Mesendoderm (in vitro differentiated cells): ENCODE measurements at regions not wholly inside any gene's neighbourhood (a gene's known extent, or its start where the extent isn't known, plus 50 kb on each side); places are given as distances from the start of the nearest gene placed in this dataset.

Experiments used
- DNase-seq: peaks from one replicate; pipeline ENCODE4 v3.0.0; 2013
- H2AK5ac ChIP-seq: 2 replicates; pipeline ENCODE4 v1.6.1; 2013; ENCODE audit warnings: low read length, inconsistent platforms
- H2BK120ac ChIP-seq: 2 replicates; pipeline ENCODE4 v1.6.1; 2013; ENCODE audit warnings: low read depth, mild to moderate bottlenecking, low read length, moderate library complexity, mixed read lengths
- H2BK15ac ChIP-seq: replicated peaks from 2 replicates; pipeline ENCODE4 v1.6.1; 2013; ENCODE audit warnings: low read depth, mild to moderate bottlenecking, moderate library complexity
- H2BK5ac ChIP-seq: 2 replicates; pipeline ENCODE4 v1.6.1; 2013; ENCODE audit warnings: low read length, inconsistent platforms
- H3K18ac ChIP-seq: 2 replicates; pipeline ENCODE4 v1.6.1; 2013; ENCODE audit warnings: mild to moderate bottlenecking, low read length, mixed read lengths
- H3K23ac ChIP-seq: one replicate; pipeline ENCODE4 v1.6.1; 2013; ENCODE audit warnings: low read length
- H3K27ac ChIP-seq: 2 replicates; pipeline ENCODE4 v1.5.1; 2013; ENCODE audit warnings: low read depth, mild to moderate bottlenecking, inconsistent platforms, low read length, moderate library complexity
- H3K27me3 ChIP-seq: 2 replicates; pipeline ENCODE4 v1.6.1; 2013; ENCODE audit warnings: low read length, control low read depth, mild to moderate bottlenecking, inconsistent platforms; ENCODE audit not compliant: insufficient read depth, poor library complexity
- H3K36me3 ChIP-seq: 2 replicates; pipeline ENCODE4 v1.6.1; 2013; ENCODE audit warnings: low read length, inconsistent platforms; ENCODE audit not compliant: control insufficient read depth, insufficient read depth
- H3K4ac ChIP-seq: one replicate; pipeline ENCODE4 v1.6.1; 2013; ENCODE audit warnings: low read depth, mild to moderate bottlenecking, low read length, moderate library complexity
- H3K4me1 ChIP-seq: 2 replicates; pipeline ENCODE4 v1.6.1; 2013; ENCODE audit warnings: low read depth, low read length, inconsistent platforms; ENCODE audit not compliant: control insufficient read depth
- H3K4me2 ChIP-seq: 2 replicates; pipeline ENCODE4 v1.6.1; 2013; ENCODE audit warnings: low read length
- H3K4me3 ChIP-seq: 2 replicates; pipeline ENCODE4 v1.5.1; 2013; ENCODE audit warnings: mild to moderate bottlenecking, low read length
- H3K56ac ChIP-seq: one replicate; pipeline ENCODE4 v1.6.1; 2013; ENCODE audit warnings: low read length
- H3K79me1 ChIP-seq: 2 replicates; pipeline ENCODE4 v1.6.1; 2013; ENCODE audit warnings: low read length, inconsistent platforms
- H3K79me2 ChIP-seq: 2 replicates; pipeline ENCODE4 v1.6.1; 2013; ENCODE audit warnings: mild to moderate bottlenecking, low read length; ENCODE audit not compliant: control insufficient read depth, insufficient read depth
- H3K9ac ChIP-seq: 2 replicates; pipeline ENCODE4 v1.6.1; 2013; ENCODE audit warnings: low read length, inconsistent platforms
- H4K5ac ChIP-seq: one replicate; pipeline ENCODE4 v1.6.1; 2013; ENCODE audit warnings: low read length
- H4K8ac ChIP-seq: one replicate; pipeline ENCODE4 v1.6.1; 2013; ENCODE audit warnings: low read depth, mild to moderate bottlenecking, control low read depth, low read length, moderate library complexity
- WGBS: extraction: QIAGEN DNeasy Blood & Tissue Kit; methylation state at CpG from one replicate; pipeline ENCODE4 v1.1.7; 2013; ENCODE audit warnings: low lambda C conversion rate, missing lambda C conversion rate; ENCODE audit not compliant: insufficient coverage; ENCODE audit errors: extremely low coverage; 5-methylcytosine and 5-hydroxymethylcytosine counted together

GRCh38 chr14:61885203-61885961, 123.2 kb downstream of the SNAPC1 start:
- Histone ChIP-seq H2BK5ac (no peak overlapping the region), H2BK120ac (no peak overlapping the region), H3K4me1 (no peaks in the 10 kb centered on the region), H3K36me3 (no peaks in the 10 kb centered on the region), H3K4ac (no peak overlapping the region), H3K4me2 (no peak overlapping the region), H3K79me1 (no peaks in the 10 kb centered on the region), H3K18ac (no peak overlapping the region), H3K56ac (no peak overlapping the region), H2BK15ac (no peak overlapping the region), H4K5ac (no peak overlapping the region), H3K23ac (no peak overlapping the region), H2AK5ac (no peak overlapping the region), H3K27ac (no peak overlapping the region), H3K9ac (no peak overlapping the region), H3K79me2 (no peaks in the 10 kb centered on the region), H3K27me3 (no peaks in the 10 kb centered on the region), H3K4me3 (no peak overlapping the region), H4K8ac (no peak overlapping the region)
- WGBS: no CpG with 5 or more reads among the region's 2 CpGs
- no peak for DNase-seq

DNA sequence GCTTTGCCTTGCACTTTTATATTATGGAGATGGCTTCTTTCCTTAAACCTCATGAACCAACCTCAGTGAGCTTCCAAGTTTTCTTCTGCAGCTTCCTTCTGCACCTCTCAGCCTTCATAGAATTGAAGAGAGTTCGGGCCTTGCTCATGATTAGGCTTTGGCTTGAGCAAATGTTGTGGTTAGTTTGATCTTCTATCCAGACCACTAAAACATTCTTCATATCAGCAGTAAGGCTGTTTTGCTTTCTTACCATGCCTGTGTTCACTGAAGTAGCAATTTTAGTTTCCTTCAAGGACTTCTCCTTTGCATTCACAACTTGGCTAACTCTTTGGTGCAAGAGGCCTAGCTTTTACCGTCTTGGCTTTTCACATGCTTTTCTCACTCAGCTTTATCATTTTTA, 125.4 kb downstream of the SNAPC1 start:
- Histone ChIP-seq H2BK15ac (no peak overlapping the region), H2AK5ac (no peak overlapping the region), H4K5ac (no peak overlapping the region), H3K4ac (no peak overlapping the region), H3K4me1 (no peaks in the 10 kb centered on the region), H2BK120ac (no peak overlapping the region), H3K18ac (no peak overlapping the region), H3K4me2 (no peak overlapping the region), H2BK5ac (no peak overlapping the region), H3K9ac (no peak overlapping the region), H3K27ac (no peak overlapping the region), H3K27me3 (no peaks in the 10 kb centered on the region), H4K8ac (no peak overlapping the region), H3K23ac (no peak overlapping the region), H3K36me3 (no peaks in the 10 kb centered on the region), H3K4me3 (no peak overlapping the region), H3K56ac (no peak overlapping the region), H3K79me2 (no peaks in the 10 kb centered on the region), H3K79me1 (no peaks in the 10 kb centered on the region)
- WGBS: no CpG with 5 or more reads among the region's 2 CpGs
- no peak for DNase-seq

GRCh38 chr14:61889914-61890351, 127.7 kb downstream of the SNAPC1 start:
- no peak overlapping the region for H4K8ac ChIP-seq
- H3K4me1 ChIP-seq: no peaks in the 10 kb centered on the region
- H3K4me3 ChIP-seq: no peak overlapping the region
- H3K79me1 ChIP-seq: no peaks in the 10 kb centered on the region
- no peak overlapping the region for H3K56ac ChIP-seq
- no peaks in the 10 kb centered on the region for H3K36me3 ChIP-seq
- H3K27ac ChIP-seq: no peak overlapping the region
- H3K4me2 ChIP-seq: no peak overlapping the region
- WGBS: no CpG with 5 or more reads among the region's 4 CpGs
- H2BK120ac ChIP-seq: no peak overlapping the region
- no peaks in the 10 kb centered on the region for H3K79me2 ChIP-seq
- H4K5ac ChIP-seq: no peak overlapping the region
- H3K4ac ChIP-seq: no peak overlapping the region
- H3K9ac ChIP-seq: no peak overlapping the region
- no peak overlapping the region for H2AK5ac ChIP-seq
- H3K23ac ChIP-seq: no peak overlapping the region
- H2BK15ac ChIP-seq: no peak overlapping the region
- H2BK5ac ChIP-seq: no peak overlapping the region
- H3K18ac ChIP-seq: no peak overlapping the region
- DNase-seq: no peak
- no peaks in the 10 kb centered on the region for H3K27me3 ChIP-seq

GRCh38 chr14:61891170-61891569, 128.9 kb downstream of the SNAPC1 start:
- H3K9ac ChIP-seq: no peak overlapping the region

GRCh38 chr14:61891810-61892209, 129.6 kb downstream of the SNAPC1 start:
- Histone ChIP-seq H3K9ac (no peak overlapping the region), H3K23ac (no peak overlapping the region), H3K4me2 (no peak overlapping the region), H3K79me1 (no peaks in the 10 kb centered on the region), H2BK15ac (no peak overlapping the region), H3K18ac (no peak overlapping the region), H2BK120ac (no peak overlapping the region), H3K56ac (peak overlapping the region; percentile 17), H4K8ac (no peak overlapping the region), H2BK5ac (no peak overlapping the region), H3K4me3 (no peak overlapping the region), H3K4ac (no peak overlapping the region), H4K5ac (no peak overlapping the region), H3K27me3 (no peaks in the 10 kb centered on the region), H2AK5ac (no peak overlapping the region), H3K79me2 (no peaks in the 10 kb centered on the region), H3K4me1 (no peaks in the 10 kb centered on the region), H3K36me3 (no peaks in the 10 kb centered on the region), H3K27ac (no peak overlapping the region)
- 72% methylated on average over 3 of the region's 4 CpGs for WGBS
- no peak for DNase-seq

More at GRCh38 chr14:61891170-61891569, 128.9 kb downstream of the SNAPC1 start:
- H3K79me1 ChIP-seq: no peaks in the 10 kb centered on the region
- H4K8ac ChIP-seq: no peak overlapping the region
- H3K4me3 ChIP-seq: no peak overlapping the region
- no peak overlapping the region for H2BK120ac ChIP-seq
- no peak overlapping the region for H3K23ac ChIP-seq
- no peak overlapping the region for H3K27ac ChIP-seq
- WGBS: no CpG with 5 or more reads among the region's 5 CpGs
- no peak overlapping the region for H4K5ac ChIP-seq
- no peak overlapping the region for H3K4me2 ChIP-seq
- no peak overlapping the region for H2BK15ac ChIP-seq
- H3K27me3 ChIP-seq: no peaks in the 10 kb centered on the region
- no peak overlapping the region for H2AK5ac ChIP-seq
- H3K36me3 ChIP-seq: no peaks in the 10 kb centered on the region
- H3K18ac ChIP-seq: no peak overlapping the region
- H3K56ac ChIP-seq: no peak overlapping the region
- H3K4ac ChIP-seq: no peak overlapping the region
- no peaks in the 10 kb centered on the region for H3K4me1 ChIP-seq
- no peak overlapping the region for H2BK5ac ChIP-seq
- peak; percentile 72 for DNase-seq
- no peaks in the 10 kb centered on the region for H3K79me2 ChIP-seq
